Smooth muscle cell (in vitro differentiated cells): ENCODE measurements at regions not wholly inside any gene's neighbourhood (a gene's known extent, or its start where the extent isn't known, plus 50 kb on each side); places are given as distances from the start of the nearest gene placed in this dataset.

Experiments used
- DNase-seq: peaks from one replicate; lab custom pipeline; 2025; ENCODE audit not compliant: unreplicated experiment; lab: John Stamatoyannopoulos, UW
- H2AFZ ChIP-seq: fragments of 200-600 bp; sonication (generic); 2 replicates; pipeline ENCODE4 v1.6.0; 2016; ENCODE audit warnings: antibody characterized with exemption, low read depth, mild to moderate bottlenecking
- H3F3A ChIP-seq: fragments of 200-600 bp; sonication (generic); 2 replicates; pipeline ENCODE4 v1.6.0; 2017; ENCODE audit warnings: antibody characterized with exemption, low read depth
- H3K27ac ChIP-seq: fragments of 200-600 bp; sonication (generic); 2 replicates; pipeline ENCODE4 v1.5.1; 2016; ENCODE audit warnings: low read depth, mild to moderate bottlenecking
- H3K27me3 ChIP-seq: fragments of 200-600 bp; sonication (generic); 2 replicates; pipeline ENCODE4 v1.6.1; 2016; ENCODE audit warnings: low read depth, mild to moderate bottlenecking
- H3K36me3 ChIP-seq: fragments of 200-600 bp; sonication (generic); 2 replicates; pipeline ENCODE4 v1.5.1; 2016; ENCODE audit warnings: low read depth
- H3K4me1 ChIP-seq: fragments of 200-600 bp; sonication (generic); 2 replicates; pipeline ENCODE4 v1.5.1; 2016; ENCODE audit warnings: low read depth
- H3K4me2 ChIP-seq: fragments of 200-600 bp; sonication (generic); 2 replicates; pipeline ENCODE4 v1.6.0; 2016; ENCODE audit warnings: mild to moderate bottlenecking
- H3K4me3 ChIP-seq: fragments of 200-600 bp; sonication (generic); 2 replicates; pipeline ENCODE4 v1.5.1; 2016; ENCODE audit warnings: mild to moderate bottlenecking
- H3K79me2 ChIP-seq: fragments of 200-600 bp; sonication (generic); 2 replicates; pipeline ENCODE4 v1.6.0; 2016; ENCODE audit warnings: low read depth, mild to moderate bottlenecking
- H3K9ac ChIP-seq: fragments of 200-600 bp; sonication (generic); 2 replicates; pipeline ENCODE4 v1.6.0; 2016; ENCODE audit warnings: low read depth
- H3K9me3 ChIP-seq: fragments of 200-600 bp; sonication (generic); replicated peaks from 2 replicates; pipeline ENCODE4 v1.5.1; 2016; ENCODE audit warnings: low read depth
- H4K20me1 ChIP-seq: fragments of 200-600 bp; sonication (generic); 2 replicates; pipeline ENCODE4 v1.6.0; 2016; ENCODE audit warnings: low read depth
- CTCF ChIP-seq: fragments of 200-600 bp; sonication (generic); IDR thresholded peaks from 2 replicates; pipeline ENCODE4 v1.5.1; 2017; ENCODE audit warnings: borderline replicate concordance, mild to moderate bottlenecking, antibody characterized with exemption; ENCODE audit not compliant: insufficient read depth, poor library complexity, severe bottlenecking
- WGBS: methylation state at CpG from one replicate; pipeline ENCODE4 v1.1.7; 2016; ENCODE audit warnings: low lambda C conversion rate; 5-methylcytosine and 5-hydroxymethylcytosine counted together

- Histone ChIP-seq H3F3A (peaks cover 8% of the 10 kb centered on the region), H3K27ac (no peak overlapping the region), H4K20me1 (no peaks in the 10 kb centered on the region), H3K4me3 (no peak overlapping the region), H2AFZ (no peak overlapping the region), H3K9me3 (no peaks in the 10 kb centered on the region), H3K79me2 (no peaks in the 10 kb centered on the region), H3K36me3 (no peaks in the 10 kb centered on the region), H3K4me2 (no peak overlapping the region), H3K4me1 (peaks cover 10% of the 10 kb centered on the region), H3K9ac (no peak overlapping the region), H3K27me3 (no peaks in the 10 kb centered on the region)
- 62% methylated on average over 1 of the region's 1 CpG for WGBS
- no peak for DNase-seq
- TF ChIP-seq CTCF = no peak
Measured at GRCh38 chr1:187498028-187498427, 669.3 kb downstream of the PLA2G4A start.

GRCh38 chr1:187504779-187505178 lies 676.0 kb downstream of the PLA2G4A start:
- DNase-seq = no peak
- Histone ChIP-seq H3K27me3 (no peaks in the 10 kb centered on the region), H3K9me3 (no peaks in the 10 kb centered on the region), H3F3A (peaks cover 8% of the 10 kb centered on the region), H4K20me1 (no peaks in the 10 kb centered on the region), H3K9ac (no peak overlapping the region), H3K27ac (no peak overlapping the region), H3K36me3 (no peaks in the 10 kb centered on the region), H3K4me1 (peaks cover 10% of the 10 kb centered on the region), H3K4me2 (no peak overlapping the region), H3K4me3 (no peak overlapping the region), H3K79me2 (no peaks in the 10 kb centered on the region), H2AFZ (no peak overlapping the region)
- TF ChIP-seq CTCF = no peak

GRCh38 chr1:187509091-187509490 lies 680.3 kb downstream of the PLA2G4A start:
- no peak for DNase-seq
- no peaks in the 10 kb centered on the region for H3K27me3 ChIP-seq
- H4K20me1 ChIP-seq = no peaks in the 10 kb centered on the region
- no peak overlapping the region for H3K4me2 ChIP-seq
- no peak overlapping the region for H2AFZ ChIP-seq
- no peaks in the 10 kb centered on the region for H3K4me1 ChIP-seq
- no peaks in the 10 kb centered on the region for H3K36me3 ChIP-seq
- H3K79me2 ChIP-seq = no peaks in the 10 kb centered on the region
- H3F3A ChIP-seq = no peaks in the 10 kb centered on the region
- H3K27ac ChIP-seq = no peak overlapping the region
- no peaks in the 10 kb centered on the region for H3K9me3 ChIP-seq
- H3K9ac ChIP-seq = no peak overlapping the region
- H3K4me3 ChIP-seq = no peak overlapping the region
- no peak for TF ChIP-seq CTCF

GRCh38 chr1:187513190-187513589 lies 684.4 kb downstream of the PLA2G4A start:
- no peak for DNase-seq
- TF ChIP-seq CTCF = no peak
- WGBS = 85% methylated on average over 5 of the region's 5 CpGs

More at GRCh38 chr1:187513190-187513589, 684.4 kb downstream of the PLA2G4A start:
- Histone ChIP-seq H4K20me1 (no peaks in the 10 kb centered on the region), H3K9me3 (no peaks in the 10 kb centered on the region), H3K4me1 (no peaks in the 10 kb centered on the region), H3K36me3 (no peaks in the 10 kb centered on the region), H3K4me3 (no peak overlapping the region), H3K79me2 (no peaks in the 10 kb centered on the region), H2AFZ (no peak overlapping the region), H3K4me2 (no peak overlapping the region), H3K27me3 (no peaks in the 10 kb centered on the region), H3K9ac (no peak overlapping the region), H3K27ac (no peak overlapping the region), H3F3A (no peaks in the 10 kb centered on the region)
